HEK293T (cell line): ENCODE measurements at regions not wholly inside any gene's neighbourhood (a gene's known extent, or its start where the extent isn't known, plus 50 kb on each side); places are given as distances from the start of the nearest gene placed in this dataset.

Experiments
- CTCF ChIA-PET: fragments of 350-600 bp; formaldehyde crosslinking; extraction: SDS; loops from one replicate; lab custom pipeline; 2021; ENCODE audit warnings: antibody characterized with exemption, inconsistent platforms; lab: Yijun Ruan, JAX
- POLR2A ChIA-PET: fragments of 350-600 bp; formaldehyde crosslinking; extraction: SDS; loops from one replicate; lab custom pipeline; 2020; ENCODE audit warnings: antibody characterized with exemption, inconsistent platforms; lab: Yijun Ruan, JAX
- DNase-seq: peaks from one replicate; pipeline ENCODE4 v3.0.0; 2012; ENCODE audit warnings: mixed read lengths; ENCODE audit errors: extremely low spot score
- ARNT ChIP-seq: fragments of 450-650 bp; IDR thresholded peaks from 2 replicates; pipeline ENCODE4 v1.6.1; 2017; ENCODE audit warnings: mild to moderate bottlenecking
- BHLHE40 ChIP-seq: fragments of 450-650 bp; IDR thresholded peaks from 2 replicates; pipeline ENCODE4 v1.6.1; 2016; ENCODE audit warnings: mild to moderate bottlenecking, moderate library complexity, borderline replicate concordance
- CTBP1 ChIP-seq: fragments of 450-650 bp; IDR thresholded peaks from 2 replicates; pipeline ENCODE4 v1.6.1; 2016; ENCODE audit warnings: borderline replicate concordance
- ELF4 ChIP-seq: fragments of 450-650 bp; IDR thresholded peaks from 2 replicates; pipeline ENCODE4 v1.6.1; 2017; ENCODE audit warnings: antibody characterized with exemption
- FOXA1 ChIP-seq: fragments of 450-650 bp; IDR thresholded peaks from 2 replicates; pipeline ENCODE4 v1.6.1; 2016; ENCODE audit warnings: mild to moderate bottlenecking
- FOXK2 ChIP-seq: fragments of 450-650 bp; IDR thresholded peaks from 2 replicates; pipeline ENCODE4 v1.6.1; 2016; ENCODE audit warnings: mild to moderate bottlenecking
- FOXM1 ChIP-seq: fragments of 450-650 bp; IDR thresholded peaks from 2 replicates; pipeline ENCODE4 v1.6.1; 2017; ENCODE audit warnings: mild to moderate bottlenecking, borderline replicate concordance
- HDGF ChIP-seq: fragments of 450-650 bp; IDR thresholded peaks from 2 replicates; pipeline ENCODE4 v1.6.1; 2017; ENCODE audit warnings: antibody characterized with exemption, borderline replicate concordance
- L3MBTL2 ChIP-seq: fragments of 450-650 bp; conservative IDR thresholded peaks from 2 replicates; pipeline ENCODE4 v1.6.1; 2016; ENCODE audit warnings: mild to moderate bottlenecking
- LEF1 ChIP-seq: fragments of 450-650 bp; IDR thresholded peaks from 2 replicates; pipeline ENCODE4 v1.6.1; 2017; ENCODE audit warnings: mild to moderate bottlenecking, borderline replicate concordance
- NFRKB ChIP-seq: fragments of 450-650 bp; IDR thresholded peaks from 2 replicates; pipeline ENCODE4 v1.6.1; 2016; ENCODE audit warnings: mild to moderate bottlenecking, moderate library complexity
- PKNOX1 ChIP-seq: fragments of 450-650 bp; IDR thresholded peaks from 2 replicates; pipeline ENCODE4 v1.6.1; 2016
- SP1 ChIP-seq: fragments of 450-650 bp; IDR thresholded peaks from 2 replicates; pipeline ENCODE4 v1.6.1; 2017
- SUZ12 ChIP-seq: fragments of 450-650 bp; IDR thresholded peaks from 2 replicates; pipeline ENCODE4 v1.6.1; 2016; ENCODE audit warnings: mild to moderate bottlenecking
- TARDBP ChIP-seq: fragments of 450-650 bp; IDR thresholded peaks from 2 replicates; pipeline ENCODE4 v1.6.1; 2016
- ZNF384 ChIP-seq: fragments of 450-650 bp; IDR thresholded peaks from 2 replicates; pipeline ENCODE4 v1.6.1; 2016

- POLR2A ChIA-PET: no interaction called here
- no peak for TF ChIP-seq PKNOX1
- TF ChIP-seq FOXK2: no peak
- TF ChIP-seq NFRKB: no peak
- no peak for TF ChIP-seq ARNT
- no peak for TF ChIP-seq TARDBP
- TF ChIP-seq L3MBTL2: no peak
- TF ChIP-seq CTBP1: no peak
- no peak for TF ChIP-seq SP1
- TF ChIP-seq FOXA1: no peak
- TF ChIP-seq LEF1: no peak
- CTCF ChIA-PET: no interaction called here
- DNase-seq: no peak
Measured at GRCh38 chr14:65888677-65889076, 476.1 kb downstream of the FUT8 start.

- TF ChIP-seq TARDBP (no peak), SP1 (no peak), ARNT (no peak), ZNF384 (no peak)
- CTCF ChIA-PET: no interaction called here
- DNase-seq: no peak
- POLR2A ChIA-PET: no interaction called here
Measured at GRCh38 chr14:65892315-65892714, 479.8 kb downstream of the FUT8 start.

GRCh38 chr14:65900164-65900563, 487.6 kb downstream of the FUT8 start:
- no peak for TF ChIP-seq ARNT
- ChIA-PET POLR2A (no interaction called here), CTCF (no interaction called here)
- DNase-seq: no peak

- DNase-seq: no peak
- no peak for TF ChIP-seq BHLHE40
- TF ChIP-seq ARNT: no peak
- no peak for TF ChIP-seq HDGF
- no peak for TF ChIP-seq FOXA1
- no peak for TF ChIP-seq FOXK2
- no peak for TF ChIP-seq ELF4
- no peak for TF ChIP-seq SP1
- TF ChIP-seq SUZ12: no peak
- ChIA-PET POLR2A (no interaction called here), CTCF (no interaction called here)
Measured at GRCh38 chr14:65901595-65901994, 489.1 kb downstream of the FUT8 start.

- no peak for DNase-seq
- ChIA-PET CTCF (no interaction called here), POLR2A (no interaction called here)
- TF ChIP-seq SUZ12 (no peak), LEF1 (no peak), FOXM1 (no peak), PKNOX1 (no peak), NFRKB (no peak), ZNF384 (no peak), HDGF (no peak), BHLHE40 (no peak), ELF4 (no peak)
Measured at GRCh38 chr14:65904988-65905387, 492.5 kb downstream of the FUT8 start.

GRCh38 chr14:65906344-65906743, 493.8 kb downstream of the FUT8 start:
- TF ChIP-seq FOXA1: no peak
- TF ChIP-seq BHLHE40: no peak
- TF ChIP-seq FOXK2: no peak
- TF ChIP-seq SP1: no peak
- ChIA-PET CTCF (interaction anchor here (0.6 kb wide), 1 partner anchor 800 kb away, joined by 5 read pairs; no protein-coding TSS in a partner anchor), POLR2A (no interaction called here)
- no peak for DNase-seq

GRCh38 chr14:65906948-65907347, 494.4 kb downstream of the FUT8 start:
- DNase-seq: no peak
- TF ChIP-seq SP1 (no peak), FOXK2 (no peak), FOXM1 (no peak), SUZ12 (no peak), CTBP1 (no peak), ELF4 (no peak), NFRKB (no peak), FOXA1 (no peak), HDGF (no peak), ARNT (no peak), ZNF384 (no peak)
- CTCF ChIA-PET: interaction anchor here (0.6 kb wide), 1 partner anchor 800 kb away, joined by 5 read pairs; no protein-coding TSS in a partner anchor
- POLR2A ChIA-PET: no interaction called here

GRCh38 chr14:65910108-65910786, 497.7 kb downstream of the FUT8 start:
- no peak for DNase-seq
- POLR2A ChIA-PET: no interaction called here
- no peak for TF ChIP-seq ARNT
- TF ChIP-seq LEF1: no peak
- no peak for TF ChIP-seq CTBP1
- no peak for TF ChIP-seq FOXK2
- TF ChIP-seq SP1: no peak
- no peak for TF ChIP-seq BHLHE40
- no peak for TF ChIP-seq FOXA1
- TF ChIP-seq FOXM1: no peak
- TF ChIP-seq TARDBP: no peak
- TF ChIP-seq NFRKB: no peak
- TF ChIP-seq ZNF384: no peak
- no peak for TF ChIP-seq PKNOX1
- TF ChIP-seq SUZ12: no peak
- TF ChIP-seq ELF4: no peak
- CTCF ChIA-PET: no interaction called here
